Left lung (tissue), 4 donors: ENCODE measurements at regions not wholly inside any gene's neighbourhood (a gene's known extent, or its start where the extent isn't known, plus 50 kb on each side); places are given as distances from the start of the nearest gene placed in this dataset.
"Not testable (repeated sequence)": the region's sequence is repeated elsewhere in the genome, so short reads cannot be mapped to it uniquely, and the experiment has no call there.

Experiments used
- ATAC-seq: fragments of 200-7000 bp; cut with Tn5 transposase; one replicate; pipeline ENCODE4 v1.9.1; 2020; ENCODE audit warnings: moderate library complexity
- DNase-seq, 4 donors: peaks; one replicate each; pipeline ENCODE4 v3.0.0-alpha.2; 2013 to 2020
- H3K27ac ChIP-seq, 2 donors: fragments of 200-600 bp; sonication (generic) in 1 of 2; one replicate each; pipeline versions ENCODE4 v1.5.0 to v1.8.0; 2020 to 2021
- H3K27me3 ChIP-seq, 2 donors: fragments of 200-600 bp; sonication (generic) in 1 of 2; one replicate each; pipeline versions ENCODE4 v1.5.0 to v1.8.0; 2020 to 2021
- H3K36me3 ChIP-seq, 2 donors: fragments of 200-600 bp; sonication (generic) in 1 of 2; one replicate each; pipeline versions ENCODE4 v1.5.0 to v1.8.0; 2020 to 2021
- H3K4me1 ChIP-seq, 2 donors: fragments of 200-600 bp; one replicate each; pipeline ENCODE4 v1.8.0; 2021
- H3K4me3 ChIP-seq, 2 donors: fragments of 200-600 bp; sonication (generic) in 1 of 2; one replicate each; pipeline versions ENCODE4 v1.5.0 to v1.8.0; 2020 to 2021; ENCODE audit warnings: mild to moderate bottlenecking in 1 of 2
- H3K9me3 ChIP-seq, 2 donors: fragments of 200-600 bp; sonication (generic) in 1 of 2; one replicate each; pipeline versions ENCODE4 v1.5.0 to v1.8.0; 2020 to 2021
- intact Hi-C, 2 donors: fragments of 100-400 bp; cut with DNase I; formaldehyde crosslinking; loops; one replicate each; pipeline versions ENCODE4 v1.11.2 to v1.14.2; 2022
- TF ChIP-seq, protein P1 (sequence below), 2 donors: fragments of 200-600 bp; sonication (generic) in 1 of 2; IDR thresholded peaks; one replicate each; pipeline versions ENCODE4 v1.5.0 to v1.8.0; 2021; ENCODE audit warnings: antibody characterized with exemption in 2 of 2
- donor health status: DM: no; HTN: yes; CAD: no.
- donor health status: DM: no; HTN: no; CAD: no.

DNA sequence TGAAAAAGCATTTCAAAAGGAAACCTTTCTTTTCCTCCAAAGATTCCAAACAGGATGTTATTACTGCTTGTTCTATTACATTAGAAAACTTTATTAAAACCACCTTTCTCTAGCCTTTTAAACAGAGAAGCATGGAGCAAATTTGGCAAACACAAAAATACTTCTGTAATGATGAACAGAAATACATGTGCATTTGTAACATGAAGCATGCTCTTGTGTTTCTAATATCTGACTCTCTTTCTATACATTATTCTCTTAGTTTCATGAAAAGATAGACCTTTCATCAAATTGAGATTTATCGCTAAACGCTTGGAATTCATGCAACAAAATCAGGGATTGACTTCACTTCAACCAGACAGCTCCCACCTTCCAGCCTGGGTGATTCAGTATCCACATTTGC lies 152.8 kb upstream of the IRS2 start:
- Histone ChIP-seq H3K4me1 (no peaks in the 10 kb centered on the region), H3K27me3 (no peaks in the 10 kb centered on the region), H3K36me3 (no peaks in the 10 kb centered on the region), H3K27ac (no peak overlapping the region), H3K9me3 (peaks cover 0 to 5% of the 10 kb centered on the region in 2 donors), H3K4me3 (no peak overlapping the region)
- DNase-seq = no peak
- intact Hi-C loops = no loop called here
- no peak for ATAC-seq
- TF ChIP-seq, protein P1, sequence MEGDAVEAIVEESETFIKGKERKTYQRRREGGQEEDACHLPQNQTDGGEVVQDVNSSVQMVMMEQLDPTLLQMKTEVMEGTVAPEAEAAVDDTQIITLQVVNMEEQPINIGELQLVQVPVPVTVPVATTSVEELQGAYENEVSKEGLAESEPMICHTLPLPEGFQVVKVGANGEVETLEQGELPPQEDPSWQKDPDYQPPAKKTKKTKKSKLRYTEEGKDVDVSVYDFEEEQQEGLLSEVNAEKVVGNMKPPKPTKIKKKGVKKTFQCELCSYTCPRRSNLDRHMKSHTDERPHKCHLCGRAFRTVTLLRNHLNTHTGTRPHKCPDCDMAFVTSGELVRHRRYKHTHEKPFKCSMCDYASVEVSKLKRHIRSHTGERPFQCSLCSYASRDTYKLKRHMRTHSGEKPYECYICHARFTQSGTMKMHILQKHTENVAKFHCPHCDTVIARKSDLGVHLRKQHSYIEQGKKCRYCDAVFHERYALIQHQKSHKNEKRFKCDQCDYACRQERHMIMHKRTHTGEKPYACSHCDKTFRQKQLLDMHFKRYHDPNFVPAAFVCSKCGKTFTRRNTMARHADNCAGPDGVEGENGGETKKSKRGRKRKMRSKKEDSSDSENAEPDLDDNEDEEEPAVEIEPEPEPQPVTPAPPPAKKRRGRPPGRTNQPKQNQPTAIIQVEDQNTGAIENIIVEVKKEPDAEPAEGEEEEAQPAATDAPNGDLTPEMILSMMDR (IDR thresholded peaks at IDR 0.05) = no peak

DNA sequence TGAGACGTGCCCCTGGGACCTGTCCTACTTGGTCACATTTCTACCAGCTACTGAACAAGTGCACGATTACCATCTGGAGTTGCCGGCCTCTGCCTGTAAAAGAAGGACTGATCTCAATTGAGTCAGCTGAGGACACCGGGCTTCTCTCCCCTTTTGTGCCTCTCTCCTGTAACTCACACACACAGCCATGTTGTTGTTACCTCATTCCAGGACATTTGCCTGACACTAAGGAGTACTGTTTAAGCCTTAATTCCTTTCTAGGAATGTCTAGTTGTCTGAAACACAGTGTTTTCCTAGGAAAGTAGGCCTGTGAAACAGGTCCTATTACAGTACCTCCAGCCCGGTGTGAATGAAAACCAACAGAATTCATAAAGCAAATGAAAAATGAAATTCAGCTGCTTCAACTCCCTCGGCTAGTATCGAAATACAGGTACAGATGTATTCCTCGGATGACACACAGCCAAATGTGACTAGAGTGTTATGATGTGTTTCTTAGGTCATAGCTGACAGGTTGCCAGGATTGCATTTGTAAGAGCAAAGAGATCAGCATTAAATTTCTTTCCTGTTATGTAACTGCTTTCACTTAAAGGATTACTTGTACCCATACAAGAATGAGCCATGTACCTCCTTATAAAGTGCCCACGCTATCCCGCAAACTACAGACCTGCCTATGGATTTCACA lies 152.0 kb upstream of the IRS2 start:
- ATAC-seq (no peak), DNase-seq (peak in 1 of 4 donors; percentile 7)
- Histone ChIP-seq H3K9me3 (peaks cover 0 to 5% of the 10 kb centered on the region in 2 donors), H3K4me1 (no peaks in the 10 kb centered on the region), H3K27me3 (no peaks in the 10 kb centered on the region), H3K4me3 (no peak overlapping the region), H3K27ac (no peak overlapping the region), H3K36me3 (no peaks in the 10 kb centered on the region)
- intact Hi-C loops = no loop called here
- TF ChIP-seq, protein P1 (IDR thresholded peaks at IDR 0.05) = no peak

DNA sequence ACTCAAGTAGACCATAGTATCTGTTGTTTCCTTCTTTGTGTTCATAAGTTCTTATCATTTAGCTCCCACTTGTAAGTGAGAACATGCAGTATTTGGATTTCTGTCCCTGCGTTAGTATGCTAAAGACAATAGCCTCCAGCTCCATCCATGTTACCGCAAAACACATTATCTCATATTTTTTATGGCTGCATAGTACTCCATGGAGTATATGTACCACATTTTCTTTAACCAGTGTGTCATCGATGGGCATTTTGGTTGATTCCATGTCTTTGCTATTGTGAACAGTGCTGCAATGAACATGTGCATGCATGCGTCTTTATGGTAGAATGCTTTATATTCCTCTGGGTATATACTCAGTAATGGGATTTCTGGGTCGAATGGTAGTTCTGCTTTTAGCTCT lies 148.1 kb upstream of the IRS2 start:
- H3K27me3 ChIP-seq, intact Hi-C loops, ATAC-seq: not testable (repeated sequence)

DNA sequence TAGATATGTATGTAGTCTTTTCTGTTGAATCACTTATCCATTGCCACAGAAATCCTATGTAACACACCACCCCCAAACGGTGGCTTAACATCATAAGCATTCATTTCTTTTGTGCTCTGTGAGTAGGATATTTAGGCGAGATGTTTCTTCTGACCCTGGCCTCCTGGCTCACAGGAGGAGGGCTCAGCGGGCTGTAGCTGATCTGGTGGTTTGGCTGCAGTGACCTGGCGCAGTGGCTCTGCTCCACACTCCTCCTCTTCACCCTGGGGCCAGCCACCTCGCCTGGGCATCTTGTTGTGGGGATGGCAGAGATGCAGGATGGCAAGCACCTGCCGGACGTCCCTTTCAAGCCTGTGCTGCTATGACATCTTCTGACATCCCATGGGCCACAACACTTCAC lies 147.1 kb upstream of the IRS2 start:
- Histone ChIP-seq H3K27me3 (no peaks in the 10 kb centered on the region), H3K9me3 (peaks cover 0 to 5% of the 10 kb centered on the region in 2 donors), H3K4me3 (no peak overlapping the region), H3K4me1 (no peaks in the 10 kb centered on the region), H3K36me3 (no peaks in the 10 kb centered on the region), H3K27ac (no peak overlapping the region)
- ATAC-seq (no peak), DNase-seq (no peak)
- intact Hi-C loops = no loop called here
- TF ChIP-seq, protein P1 (IDR thresholded peaks at IDR 0.05) = no peak

More for the DNA sequence above, 148.1 kb upstream of the IRS2 start:
- H3K4me3 ChIP-seq, DNase-seq, H3K4me1 ChIP-seq, H3K27ac ChIP-seq, H3K9me3 ChIP-seq, H3K36me3 ChIP-seq: not testable (repeated sequence)

DNA sequence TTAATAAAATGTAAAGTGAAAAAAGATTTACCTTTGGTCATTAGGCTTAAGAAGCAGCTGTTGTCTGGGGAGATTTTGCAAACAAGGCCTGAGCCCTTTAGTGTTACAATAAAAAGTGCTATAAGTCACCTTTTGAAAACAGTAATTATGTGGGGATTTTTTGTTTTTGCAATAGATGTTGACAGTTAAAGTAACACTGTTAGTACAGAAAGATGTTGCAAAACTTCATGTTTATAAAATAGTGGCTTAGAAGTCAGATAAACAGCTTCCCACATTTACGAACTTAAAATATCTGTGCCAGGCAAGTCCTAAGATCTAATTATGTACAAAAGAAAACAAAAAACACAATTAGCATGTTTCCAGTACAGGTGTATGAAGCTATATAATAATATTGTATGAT lies 138.0 kb upstream of the IRS2 start:
- intact Hi-C loops = no loop called here
- Histone ChIP-seq H3K27ac (no peak overlapping the region), H3K4me3 (no peak overlapping the region), H3K4me1 (no peaks in the 10 kb centered on the region), H3K36me3 (no peaks in the 10 kb centered on the region), H3K27me3 (no peaks in the 10 kb centered on the region), H3K9me3 (no peaks in the 10 kb centered on the region)
- no peak for ATAC-seq
- TF ChIP-seq, protein P1 (IDR thresholded peaks at IDR 0.05) = no peak
- DNase-seq = no peak

DNA sequence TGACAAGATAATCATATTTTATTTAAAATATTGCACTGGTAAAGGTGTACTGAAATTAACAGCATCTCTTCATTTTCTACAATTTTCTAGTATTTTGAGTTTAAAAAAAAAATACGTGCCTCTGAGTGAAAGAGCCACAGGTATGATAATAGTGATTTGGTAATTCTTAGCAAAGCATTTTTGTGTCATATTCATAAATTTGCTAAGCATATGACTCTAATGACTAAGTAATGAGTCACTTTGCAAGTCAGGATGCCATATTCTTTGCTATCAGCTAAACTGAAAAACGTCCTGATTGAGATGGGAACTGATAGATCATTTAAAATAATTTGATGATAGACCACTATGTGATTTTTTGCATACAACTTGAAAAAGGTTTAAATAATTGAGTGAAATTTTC lies 136.1 kb upstream of the IRS2 start:
- Histone ChIP-seq H3K9me3 (no peaks in the 10 kb centered on the region), H3K36me3 (no peaks in the 10 kb centered on the region), H3K27ac (no peak overlapping the region), H3K4me1 (no peaks in the 10 kb centered on the region), H3K27me3 (no peaks in the 10 kb centered on the region), H3K4me3 (no peak overlapping the region)
- no peak for DNase-seq
- intact Hi-C loops = no loop called here
- TF ChIP-seq, protein P1 (IDR thresholded peaks at IDR 0.05) = no peak
- no peak for ATAC-seq
